Bone marrow (tissue), 2 donors: ENCODE measurements at regions not wholly inside any gene's neighbourhood (a gene's known extent, or its start where the extent isn't known, plus 50 kb on each side); places are given as distances from the start of the nearest gene placed in this dataset.
"Not testable (repeated sequence)": the region's sequence is repeated elsewhere in the genome, so short reads cannot be mapped to it uniquely, and the experiment has no call there.

Experiments
- DNase-seq, 2 donors: peaks; one replicate each; lab custom pipeline; 2025; lab: John Stamatoyannopoulos, UW

GRCh38 chr1:209173796-209174195 lies 409.7 kb upstream of the CAMK1G start:
- not testable (repeated sequence) for DNase-seq

- DNase-seq, result no peak
Observed at GRCh38 chr1:209176866-209177430, 406.6 kb upstream of the CAMK1G start.

GRCh38 chr1:209183195-209183594 lies 400.3 kb upstream of the CAMK1G start:
- no peak for DNase-seq

- DNase-seq, result no peak
Observed at GRCh38 chr1:209187589-209187988, 395.9 kb upstream of the CAMK1G start.

- no peak for DNase-seq
Observed at GRCh38 chr1:209190591-209191261, 392.8 kb upstream of the CAMK1G start.

- no peak for DNase-seq
Observed at GRCh38 chr1:209191262-209191634, 392.3 kb upstream of the CAMK1G start.

GRCh38 chr1:209196140-209196539 lies 387.4 kb upstream of the CAMK1G start:
- DNase-seq, result no peak

- no peak for DNase-seq
Observed at GRCh38 chr1:209198961-209199750, 384.4 kb upstream of the CAMK1G start.

GRCh38 chr1:209199822-209200221 lies 383.7 kb upstream of the CAMK1G start:
- DNase-seq, result no peak

GRCh38 chr1:209202321-209202720 lies 381.2 kb upstream of the CAMK1G start:
- not testable (repeated sequence) for DNase-seq

- DNase-seq, result no peak
Observed at GRCh38 chr1:209202830-209203532, 380.5 kb upstream of the CAMK1G start.

- DNase-seq, result no peak
Observed at GRCh38 chr1:209203533-209203895, 380.0 kb upstream of the CAMK1G start.

- no peak for DNase-seq
Observed at GRCh38 chr1:209205039-209205438, 378.5 kb upstream of the CAMK1G start.

- no peak for DNase-seq
Observed at GRCh38 chr1:209207126-209207700, 376.3 kb upstream of the CAMK1G start.

GRCh38 chr1:209207701-209208286 lies 375.7 kb upstream of the CAMK1G start:
- no peak for DNase-seq

- no peak for DNase-seq
Observed at GRCh38 chr1:209208648-209209047, 374.9 kb upstream of the CAMK1G start.

- no peak for DNase-seq
Observed at GRCh38 chr1:209213989-209214388, 369.5 kb upstream of the CAMK1G start.

GRCh38 chr1:209215826-209216225 lies 367.7 kb upstream of the CAMK1G start:
- DNase-seq, result no peak

GRCh38 chr1:209218113-209218512 lies 365.4 kb upstream of the CAMK1G start:
- no peak for DNase-seq

- no peak for DNase-seq
Observed at GRCh38 chr1:209218981-209219380, 364.5 kb upstream of the CAMK1G start.

- DNase-seq, result no peak
Observed at GRCh38 chr1:209219791-209220524, 363.6 kb upstream of the CAMK1G start.
